GM23248 (cell line): ENCODE measurements at regions not wholly inside any gene's neighbourhood (a gene's known extent, or its start where the extent isn't known, plus 50 kb on each side); places are given as distances from the start of the nearest gene placed in this dataset.

Source experiments
- EZH2 ChIP-seq: fragments of 200-600 bp; sonication (generic); IDR thresholded peaks from 2 replicates; pipeline ENCODE4 v1.6.1; 2018; ENCODE audit warnings: antibody characterized with exemption, mild to moderate bottlenecking; ENCODE audit not compliant: insufficient read depth, poor library complexity, severe bottlenecking
- EZH2phosphoT487 ChIP-seq: fragments of 200-600 bp; sonication (generic); IDR thresholded peaks from 2 replicates; pipeline ENCODE4 v1.6.1; 2018; ENCODE audit warnings: antibody characterized with exemption, moderate library complexity, mild to moderate bottlenecking, low read depth; ENCODE audit not compliant: insufficient read depth

DNA sequence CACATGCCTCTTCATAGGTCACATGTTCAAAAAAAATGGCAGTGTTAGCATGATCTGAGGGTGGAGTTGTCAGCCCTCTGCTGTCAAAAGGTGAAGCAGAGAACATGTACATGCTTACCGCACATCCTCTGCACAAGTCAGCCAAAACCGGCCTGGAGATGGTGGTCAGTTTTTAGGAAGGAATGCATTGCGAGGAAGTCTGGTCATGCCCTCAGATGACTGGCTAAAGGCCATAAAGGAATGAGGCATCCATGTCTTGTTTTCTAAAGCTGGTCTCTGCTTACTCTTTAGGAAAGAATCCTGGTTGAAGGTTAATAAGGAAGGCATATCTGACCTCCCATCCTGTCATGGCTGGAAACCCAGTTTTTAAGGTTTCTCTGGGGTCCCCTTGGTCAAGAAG, 292.0 kb upstream of the CCDC54 start:
- TF ChIP-seq EZH2: no peak
- TF ChIP-seq EZH2phosphoT487: no peak
